GM19395 (cell line): ENCODE measurements at regions not wholly inside any gene's neighbourhood (a gene's known extent, or its start where the extent isn't known, plus 50 kb on each side); places are given as distances from the start of the nearest gene placed in this dataset.
A peak's percentile ranks its signal among the peaks of the same experiment; 100 is the strongest.

ENCODE experiments used
- ATAC-seq: cut with Tn5 transposase; IDR thresholded peaks from one replicate; pipeline ENCODE4 v1.9.1; 2021; ENCODE audit warnings: mild to moderate bottlenecking, moderate library complexity; ENCODE audit not compliant: unreplicated experiment

- no peak for ATAC-seq
Observed at GRCh38 chr1:227451057-227451456, 112.3 kb upstream of the ZNF678 start.

DNA sequence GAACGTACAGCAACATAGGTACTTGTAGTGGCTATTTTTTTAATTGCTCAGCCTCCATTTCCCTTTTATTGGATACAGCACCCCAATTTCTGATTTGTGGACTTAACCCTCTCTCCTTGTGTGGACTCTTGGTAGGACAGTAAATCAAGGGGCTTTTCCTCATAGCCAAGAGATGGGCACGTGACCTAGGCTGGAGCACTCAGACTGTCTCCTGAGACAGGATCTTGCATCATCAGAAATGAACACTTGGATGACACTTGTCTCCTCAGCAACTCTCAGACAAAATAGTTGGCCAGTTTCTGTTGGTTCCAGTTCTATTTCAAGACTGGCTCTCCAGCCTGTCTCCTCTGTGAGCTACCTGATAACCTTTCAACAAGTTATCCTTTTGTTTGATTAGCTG is 112.9 kb upstream of the ZNF678 start:
- ATAC-seq, result no peak

DNA sequence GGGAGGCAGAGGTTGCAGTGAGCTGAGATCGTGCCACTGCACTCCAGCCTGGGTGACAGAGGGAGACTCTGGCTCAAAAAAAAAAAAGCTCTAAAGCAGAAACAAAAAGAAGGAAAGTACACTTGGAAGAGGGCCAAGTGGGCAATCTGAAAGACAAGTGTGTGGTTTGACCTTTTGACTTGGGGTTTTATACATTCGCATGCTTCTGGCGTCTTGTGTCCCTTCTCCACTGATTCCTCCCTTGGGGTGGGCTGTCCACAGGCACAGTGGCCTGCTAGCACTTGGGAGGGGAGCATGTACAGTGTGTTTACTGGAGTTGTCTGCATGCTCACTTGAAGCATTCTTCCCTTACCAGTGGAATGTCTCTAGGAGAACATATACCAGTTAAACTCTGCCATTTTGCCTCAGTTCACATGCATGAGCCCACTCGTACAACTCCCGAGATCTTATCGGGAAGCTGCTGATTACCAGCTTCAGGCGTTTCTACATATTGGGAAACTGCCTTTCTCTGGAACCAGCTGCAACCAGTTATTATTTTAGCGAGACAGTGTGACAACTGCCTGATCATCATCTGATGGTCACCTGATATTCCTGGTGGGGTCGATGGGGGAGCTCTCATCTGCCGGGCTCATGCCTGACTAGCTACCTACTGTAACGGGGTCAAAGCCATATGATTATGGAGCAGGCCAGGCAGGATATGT is 113.5 kb upstream of the ZNF678 start:
- no peak for ATAC-seq

DNA sequence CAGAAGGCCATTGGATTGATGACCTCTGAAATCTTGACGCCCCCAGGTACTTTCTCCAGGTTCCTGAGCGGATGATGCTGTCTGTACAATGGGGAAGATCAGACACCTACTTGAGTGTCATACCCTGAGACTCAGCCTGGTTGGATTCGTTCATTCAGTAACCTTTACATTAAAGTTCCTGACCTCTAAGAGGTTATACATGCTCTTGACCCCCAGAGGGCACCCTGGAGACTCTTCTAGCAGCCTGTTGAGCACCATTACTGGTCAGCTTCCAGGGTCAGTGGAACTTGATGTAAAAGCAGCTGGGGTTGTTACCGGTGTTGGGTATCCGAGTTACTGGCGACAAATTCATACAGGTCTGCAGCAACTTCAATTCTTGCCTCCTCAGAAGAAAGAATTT is 114.3 kb upstream of the ZNF678 start:
- peak; percentile 61 for ATAC-seq

GRCh38 chr1:227447531-227447990 is 115.8 kb upstream of the ZNF678 start:
- no peak for ATAC-seq

GRCh38 chr1:227445746-227446145 is 117.6 kb upstream of the ZNF678 start:
- ATAC-seq, result no peak

DNA sequence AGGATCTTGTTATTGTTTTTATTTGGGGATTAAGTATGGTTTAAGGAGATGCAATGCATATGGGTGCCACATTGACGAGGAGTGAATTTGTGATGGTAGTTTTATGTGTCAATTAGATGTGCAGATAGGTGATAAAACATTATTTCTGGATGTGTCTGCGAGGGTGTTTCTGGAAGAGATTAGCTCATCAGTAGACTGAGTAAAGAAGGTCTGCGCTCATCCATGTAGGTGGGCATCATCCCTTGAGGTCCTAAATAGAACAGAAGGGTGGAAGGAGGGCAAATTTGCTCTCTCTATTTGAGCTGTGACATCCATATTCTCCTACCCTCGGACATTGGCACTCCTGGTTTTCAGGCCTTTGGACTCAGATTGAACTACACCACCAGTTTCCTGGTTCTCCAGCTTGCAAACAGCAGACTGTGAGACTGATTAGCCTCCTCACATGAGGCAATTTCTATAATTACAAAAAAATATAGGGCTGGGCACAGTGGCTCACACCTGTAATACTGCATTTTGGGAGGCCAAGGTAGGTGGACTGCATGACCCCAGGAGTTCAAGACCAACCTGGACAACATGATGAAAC is 118.2 kb upstream of the ZNF678 start:
- ATAC-seq, result no peak

GRCh38 chr1:227440182-227440581 is 121.9 kb upstream of the CDC42BPA start:
- no peak for ATAC-seq

- ATAC-seq, result no peak
Observed at GRCh38 chr1:227437495-227438008, 119.3 kb upstream of the CDC42BPA start.

DNA sequence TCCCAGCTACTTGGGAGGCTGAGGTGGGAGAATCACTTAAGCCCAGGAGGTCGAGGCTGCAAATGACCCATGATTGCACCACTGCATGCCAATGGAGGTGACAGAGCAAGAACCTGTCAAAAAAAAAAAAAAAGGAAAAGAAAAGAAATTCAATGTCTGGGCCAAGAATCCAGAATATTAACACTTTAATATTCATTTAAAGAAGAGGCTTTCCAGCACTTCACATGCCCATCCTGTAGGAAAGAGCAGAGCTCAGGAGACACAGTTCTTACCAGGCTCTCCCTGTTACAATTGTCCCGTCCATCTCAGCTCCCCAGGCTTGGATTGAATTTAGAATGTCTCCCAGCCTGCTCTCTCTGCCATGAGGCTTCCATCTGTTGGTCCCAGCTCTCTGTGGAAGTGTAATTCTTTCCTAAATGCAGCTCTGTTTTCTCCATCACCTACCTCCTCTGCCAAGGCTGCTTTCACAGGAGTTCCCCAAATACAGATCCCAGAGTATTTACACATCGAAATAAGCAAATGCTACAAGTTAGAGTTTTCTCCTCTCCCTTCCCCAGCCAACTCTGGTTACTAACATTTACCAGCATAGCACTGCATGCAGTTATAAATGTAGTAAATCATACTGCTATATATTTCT is 116.6 kb upstream of the CDC42BPA start:
- no peak for ATAC-seq

DNA sequence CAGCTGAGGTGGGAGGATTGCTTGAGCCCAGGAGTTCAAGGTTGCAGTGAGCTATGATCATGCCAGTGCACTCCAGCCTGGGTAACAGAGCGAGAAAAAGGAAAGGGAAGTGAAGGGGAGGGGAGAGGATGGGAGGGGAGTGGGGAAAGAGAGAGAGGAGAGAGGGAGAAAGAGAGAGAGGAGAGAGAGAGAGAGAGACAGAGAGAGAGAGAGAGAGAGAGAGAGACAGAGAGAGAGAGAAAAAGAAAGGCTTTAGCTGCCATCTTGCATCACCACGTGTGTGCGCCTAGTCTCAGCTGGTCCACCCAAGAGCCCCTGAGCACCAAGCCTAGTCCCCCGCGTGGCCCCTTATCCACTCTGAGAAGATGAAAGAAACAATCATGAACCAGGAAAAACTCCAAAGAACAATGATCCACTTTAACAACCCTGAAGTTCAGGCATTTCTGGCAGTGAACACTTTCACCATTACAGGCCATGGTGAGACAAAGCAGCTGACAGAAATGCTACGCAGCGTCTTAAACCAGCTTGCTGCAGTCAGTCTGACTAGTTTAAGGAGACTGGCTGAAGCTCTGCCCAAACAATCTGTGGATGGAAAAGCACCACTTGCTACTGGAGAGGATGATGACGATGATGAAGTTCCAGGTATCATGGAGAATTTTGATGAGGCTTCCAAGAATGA is 115.5 kb upstream of the CDC42BPA start:
- ATAC-seq, result no peak

DNA sequence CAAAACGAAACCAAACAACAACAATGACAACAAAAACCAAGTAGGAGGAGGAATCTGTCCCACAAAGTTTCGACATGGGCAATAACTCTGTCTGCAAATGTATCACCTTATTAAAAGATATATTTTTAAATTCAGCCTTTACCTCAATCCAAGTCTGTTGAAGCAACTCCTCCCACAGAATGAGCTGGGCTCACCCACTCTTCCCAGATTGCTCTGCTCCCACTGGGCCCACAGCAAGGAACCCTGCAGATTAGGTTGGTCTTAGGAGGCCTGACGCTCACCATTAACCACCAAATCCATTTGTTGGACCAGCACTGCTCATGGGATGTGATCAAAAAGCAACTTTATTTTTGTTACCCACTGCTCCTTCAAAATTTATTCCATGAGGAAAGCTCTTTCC is 114.7 kb upstream of the CDC42BPA start:
- ATAC-seq, result no peak

GRCh38 chr1:227432181-227432535 is 113.9 kb upstream of the CDC42BPA start:
- ATAC-seq, result no peak

DNA sequence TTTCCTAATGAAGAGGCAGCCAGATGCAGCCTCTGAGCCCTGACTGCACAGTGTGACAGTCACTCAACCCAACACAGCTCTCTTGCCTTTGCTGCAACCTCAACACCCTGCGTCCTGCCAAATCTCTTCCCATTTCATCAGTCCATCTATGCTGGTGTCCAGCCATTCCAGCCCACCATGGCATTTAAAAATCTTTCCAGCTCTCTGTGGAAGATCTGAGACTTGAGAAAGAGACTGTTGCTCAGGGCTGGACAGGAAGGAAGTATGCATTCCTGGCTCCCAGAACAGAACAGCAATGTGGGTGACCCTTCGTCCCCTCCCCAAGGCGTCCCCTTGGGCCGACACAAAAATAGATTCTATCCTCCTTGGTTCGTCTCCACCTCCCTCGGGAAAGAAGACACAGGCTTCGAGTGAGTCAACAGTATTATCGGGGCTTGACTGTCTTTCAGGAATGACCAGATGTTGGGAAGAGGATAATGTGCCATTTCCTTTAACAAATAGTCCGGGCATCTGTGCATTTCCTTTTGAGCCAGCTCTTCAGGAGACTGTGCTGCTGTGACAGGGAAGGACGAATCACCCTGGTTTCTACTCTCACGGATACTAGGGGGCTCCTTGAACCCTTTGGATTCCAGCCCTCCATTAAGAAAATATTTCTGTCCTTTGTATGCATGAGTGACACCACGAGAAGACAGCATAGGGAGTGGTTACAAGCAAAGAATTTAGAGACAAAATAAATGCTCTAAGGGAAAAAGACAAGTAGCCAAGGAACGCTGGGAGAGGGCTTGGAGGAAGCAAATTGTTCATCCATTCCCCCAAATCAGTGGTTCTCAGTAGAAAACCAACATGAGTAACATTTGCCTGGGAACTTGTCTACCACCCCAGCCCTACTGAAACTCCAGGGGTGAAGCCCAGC is 111.4 kb upstream of the CDC42BPA start:
- ATAC-seq, result no peak

- no peak for ATAC-seq
Observed at GRCh38 chr1:227428803-227429202, 110.5 kb upstream of the CDC42BPA start.

DNA sequence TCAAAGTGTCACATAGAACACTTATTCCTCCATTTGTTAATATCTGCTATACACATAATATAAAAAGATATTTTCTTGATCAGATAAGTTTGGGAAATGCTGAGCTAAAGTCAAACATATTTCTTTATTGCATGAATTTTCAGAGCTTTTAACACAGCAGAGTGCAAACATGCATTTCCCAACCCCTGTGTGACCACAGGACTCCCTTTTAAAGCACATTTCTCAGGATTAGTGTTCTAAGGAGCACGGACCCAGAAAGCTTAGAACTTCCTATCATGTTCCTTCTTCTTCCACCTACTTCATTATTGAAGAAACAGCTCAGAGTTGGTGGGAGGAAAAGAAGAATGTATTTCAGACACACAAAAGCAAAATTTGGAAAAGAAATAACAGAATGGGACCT is 109.1 kb upstream of the CDC42BPA start:
- ATAC-seq, result no peak

- no peak for ATAC-seq
Observed at GRCh38 chr1:227424953-227425352, 106.7 kb upstream of the CDC42BPA start.

DNA sequence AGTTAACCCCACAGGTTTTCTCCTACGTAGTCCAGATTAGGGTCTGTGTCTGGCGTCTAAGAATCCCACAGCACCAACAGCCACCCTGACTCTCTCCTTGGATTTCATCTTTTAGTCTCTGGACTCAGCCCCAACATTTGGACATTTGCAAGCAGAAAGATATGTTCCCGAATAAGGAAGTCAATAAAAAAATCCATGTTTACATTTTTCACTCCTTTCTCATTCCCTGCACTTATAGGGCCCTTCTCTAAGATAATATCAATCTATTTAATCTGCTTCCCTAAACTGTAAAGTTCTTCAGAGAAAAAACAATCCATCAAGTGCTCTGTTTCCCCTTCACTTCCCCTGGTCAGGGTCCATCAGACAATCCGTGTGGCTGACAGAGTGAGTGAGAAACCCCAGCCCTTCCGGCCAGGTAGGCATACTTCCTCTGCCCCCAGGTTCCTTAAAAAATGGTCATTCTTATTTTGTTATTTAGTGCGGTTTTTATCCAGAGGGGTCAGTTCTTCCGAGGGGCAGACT is 105.9 kb upstream of the CDC42BPA start:
- ATAC-seq, result no peak

DNA sequence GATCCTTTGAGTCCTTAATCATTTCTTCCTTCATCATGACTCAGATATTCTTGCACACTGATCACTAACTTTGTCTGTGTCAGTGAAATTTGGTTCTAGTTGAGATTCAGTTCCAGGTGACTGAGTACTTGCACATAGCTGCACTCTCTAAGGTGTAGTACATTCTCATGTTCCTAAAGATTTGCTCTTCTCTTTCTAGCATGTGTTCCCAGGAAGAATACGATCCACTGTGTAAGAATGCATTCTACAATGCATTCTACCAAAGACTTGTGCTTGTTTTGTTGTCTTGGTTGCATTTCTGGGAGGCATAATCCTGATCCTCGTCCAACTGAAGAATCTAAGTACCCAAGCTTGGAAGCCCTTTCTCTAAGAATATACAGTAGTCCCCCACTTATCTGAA is 104.3 kb upstream of the CDC42BPA start:
- no peak for ATAC-seq

- no peak for ATAC-seq
Observed at GRCh38 chr1:227420147-227420546, 101.9 kb upstream of the CDC42BPA start.
